GM23338 (cell line): ENCODE measurements at regions not wholly inside any gene's neighbourhood (a gene's known extent, or its start where the extent isn't known, plus 50 kb on each side); places are given as distances from the start of the nearest gene placed in this dataset.

ENCODE experiments used
- ATAC-seq: fragments of 200-7000 bp; cut with Tn5 transposase; 3 replicates; pipeline ENCODE4 v1.9.1; 2020
- DNase-seq: peaks from one replicate; pipeline ENCODE4 v3.0.0-alpha.2; 2015; ENCODE audit warnings: low spot score
- H2AFZ ChIP-seq: fragments of 200-600 bp; sonication (generic); 2 replicates; pipeline ENCODE4 v1.8.0; 2016; ENCODE audit warnings: antibody characterized with exemption, mild to moderate bottlenecking, moderate library complexity
- H3F3A ChIP-seq: fragments of 200-600 bp; sonication (generic); replicated peaks from 2 replicates; pipeline ENCODE4 v1.8.0; 2017; ENCODE audit warnings: antibody characterized with exemption, mixed run types, low read depth
- H3K27ac ChIP-seq: fragments of 200-600 bp; sonication (generic); 2 replicates; pipeline ENCODE4 v1.6.1; 2016; ENCODE audit warnings: low read depth
- H3K27me3 ChIP-seq: fragments of 200-600 bp; sonication (generic); 2 replicates; pipeline ENCODE4 v1.8.0; 2016; ENCODE audit warnings: mild to moderate bottlenecking, mixed run types, moderate library complexity; ENCODE audit not compliant: insufficient read depth
- H3K36me3 ChIP-seq: fragments of 200-600 bp; sonication (generic); 2 replicates; pipeline ENCODE4 v1.8.0; 2016; ENCODE audit warnings: mild to moderate bottlenecking; ENCODE audit not compliant: insufficient read depth
- H3K4me1 ChIP-seq: fragments of 200-600 bp; sonication (generic); 2 replicates; pipeline ENCODE4 v1.8.0; 2016; ENCODE audit warnings: mild to moderate bottlenecking, moderate library complexity; ENCODE audit not compliant: insufficient read depth
- H3K4me2 ChIP-seq: fragments of 200-600 bp; sonication (generic); 2 replicates; pipeline ENCODE4 v1.7.1; 2017; ENCODE audit warnings: mixed run types
- H3K4me3 ChIP-seq: fragments of 200-600 bp; sonication (generic); 2 replicates; pipeline ENCODE4 v1.6.1; 2016; ENCODE audit warnings: mixed run types
- H3K79me2 ChIP-seq: fragments of 200-600 bp; sonication (generic); replicated peaks from 2 replicates; pipeline ENCODE4 v1.8.0; 2017; ENCODE audit warnings: mild to moderate bottlenecking; ENCODE audit not compliant: insufficient read depth
- H3K9me2 ChIP-seq: fragments of 200-600 bp; sonication (generic); 2 replicates; pipeline ENCODE4 v1.8.0; 2017; ENCODE audit not compliant: insufficient read depth
- H4K20me1 ChIP-seq: fragments of 200-600 bp; sonication (generic); replicated peaks from 2 replicates; pipeline ENCODE4 v1.8.0; 2017; ENCODE audit warnings: mild to moderate bottlenecking; ENCODE audit not compliant: insufficient read depth
- H3K27ac Mint-ChIP-seq: 2 replicates; pipeline ENCODE4 v1.8.0; 2020; ENCODE audit warnings: inconsistent platforms, mild to moderate bottlenecking, moderate library complexity, mixed read lengths
- H3K27me3 Mint-ChIP-seq: 3 replicates; pipeline ENCODE4 v1.8.0; 2022; ENCODE audit warnings: low read depth, mild to moderate bottlenecking, moderate library complexity, mixed read lengths, inconsistent platforms; ENCODE audit not compliant: insufficient read depth, poor library complexity
- H3K36me3 Mint-ChIP-seq: 3 replicates; pipeline ENCODE4 v1.8.0; 2021; ENCODE audit warnings: low read depth, mild to moderate bottlenecking, inconsistent platforms, moderate library complexity, mixed read lengths
- H3K4me1 Mint-ChIP-seq: 3 replicates; pipeline ENCODE4 v1.8.0; 2020; ENCODE audit warnings: mild to moderate bottlenecking, inconsistent platforms, mixed read lengths
- H3K4me3 Mint-ChIP-seq: 3 replicates; pipeline ENCODE4 v1.8.0; 2021; ENCODE audit warnings: moderate library complexity, mild to moderate bottlenecking, inconsistent platforms, mixed read lengths
- H3K9me3 Mint-ChIP-seq: 3 replicates; pipeline ENCODE4 v1.8.0; 2020; ENCODE audit warnings: moderate library complexity, mild to moderate bottlenecking, inconsistent platforms, mixed read lengths
- CREB1 ChIP-seq: fragments of 250-450 bp; sonication (Bioruptor Pico); IDR thresholded peaks from 2 replicates; pipeline ENCODE4 v1.5.0; 2020; ENCODE audit warnings: low read depth, mild to moderate bottlenecking, moderate library complexity
- CTCF ChIP-seq, 2 experiments: fragments of 200-600 bp in 1 of 2; sonication (generic) in 1 of 2; conservative IDR thresholded peaks; 2 replicates each; pipeline versions ENCODE4 v1.5.1 to v1.6.1; 2016 to 2017; ENCODE audit warnings: antibody characterized with exemption in 2 of 2, low read depth in 2 of 2, mild to moderate bottlenecking in 2 of 2, moderate library complexity in 1 of 2
- ETS1 ChIP-seq: IDR thresholded peaks from 2 replicates; pipeline ENCODE4 v1.6.1; 2016; ENCODE audit warnings: antibody characterized with exemption
- EZH2 ChIP-seq: fragments of 200-600 bp; sonication (generic); IDR thresholded peaks from one replicate; pipeline ENCODE4 v1.8.0; 2017; ENCODE audit warnings: antibody characterized with exemption, mild to moderate bottlenecking, low read depth; ENCODE audit not compliant: unreplicated experiment
- EZH2phosphoT487 ChIP-seq: fragments of 200-600 bp; sonication (generic); IDR thresholded peaks from one replicate; pipeline ENCODE4 v1.8.1; 2018; ENCODE audit warnings: antibody characterized with exemption; ENCODE audit not compliant: unreplicated experiment
- JUNB ChIP-seq: IDR thresholded peaks from one replicate; pipeline ENCODE4 v1.6.1; 2016; ENCODE audit warnings: antibody characterized with exemption; ENCODE audit not compliant: unreplicated experiment
- NANOG ChIP-seq: IDR thresholded peaks from 2 replicates; pipeline ENCODE4 v1.6.1; 2016; ENCODE audit warnings: antibody characterized with exemption, borderline replicate concordance
- POLR2AphosphoS5 ChIP-seq: IDR thresholded peaks from 2 replicates; pipeline ENCODE4 v1.6.1; 2016; ENCODE audit warnings: antibody characterized with exemption, low read depth
- REST ChIP-seq: IDR thresholded peaks from one replicate; pipeline ENCODE4 v1.6.1; 2018; ENCODE audit warnings: antibody characterized with exemption; ENCODE audit not compliant: unreplicated experiment
- STAT1 ChIP-seq: IDR thresholded peaks from one replicate; pipeline ENCODE4 v1.6.1; 2016; ENCODE audit warnings: antibody characterized with exemption; ENCODE audit not compliant: unreplicated experiment
- ZNF114 ChIP-seq: fragments of 250-450 bp; sonication (Bioruptor Pico); IDR thresholded peaks from 2 replicates; pipeline ENCODE4 v1.5.0; 2020; ENCODE audit warnings: mild to moderate bottlenecking, moderate library complexity
- ZNF331 ChIP-seq: fragments of 250-450 bp; sonication (Bioruptor Pico); IDR thresholded peaks from 2 replicates; pipeline ENCODE4 v1.5.0; 2020; ENCODE audit warnings: low read depth, mild to moderate bottlenecking, moderate library complexity
- ZNF462 ChIP-seq: fragments of 250-450 bp; sonication (Bioruptor Pico); IDR thresholded peaks from 2 replicates; pipeline ENCODE4 v1.5.0; 2020; ENCODE audit warnings: mild to moderate bottlenecking, moderate library complexity

- no peak overlapping the region for H3K27ac Mint-ChIP-seq
- no peaks in the 10 kb centered on the region for H3K27me3 Mint-ChIP-seq
- Histone ChIP-seq H3K4me3 (no peak overlapping the region), H3K9me2 (peaks cover 25% of the 10 kb centered on the region), H2AFZ (no peak overlapping the region), H3K4me1 (no peaks in the 10 kb centered on the region), H3K36me3 (no peaks in the 10 kb centered on the region), H3F3A (no peaks in the 10 kb centered on the region), H4K20me1 (no peaks in the 10 kb centered on the region), H3K27ac (no peak overlapping the region), H3K79me2 (no peaks in the 10 kb centered on the region), H3K27me3 (no peaks in the 10 kb centered on the region), H3K4me2 (no peak overlapping the region)
- H3K36me3 Mint-ChIP-seq, result peaks cover 3% of the 10 kb centered on the region; the same call in 2 of the 3 replicates
- peaks cover 2% of the 10 kb centered on the region; the same call in 2 of the 3 replicates for H3K9me3 Mint-ChIP-seq
- no peak for ATAC-seq
- H3K4me1 Mint-ChIP-seq, result peaks cover 3% of the 10 kb centered on the region; the same call in 1 of the 3 replicates
- DNase-seq, result no peak
- H3K4me3 Mint-ChIP-seq, result no peak overlapping the region
- TF ChIP-seq STAT1 (no peak), ZNF331 (CRISPR knock-in tag) (no peak), EZH2phosphoT487 (no peak), ZNF462 (no peak), ETS1 (no peak), CTCF (conservative IDR thresholded peaks at IDR 0.05; ENCODE audit: low read depth in 2 of 2) (no peak), EZH2 (no peak), ZNF114 (CRISPR knock-in tag) (no peak), JUNB (no peak), CREB1 (no peak), POLR2AphosphoS5 (no peak), NANOG (no peak), REST (no peak)
Observed at GRCh38 chr13:47017476-47017875, 120.6 kb upstream of the HTR2A start.
